ELR (cell line): ENCODE measurements at regions not wholly inside any gene's neighbourhood (a gene's known extent, or its start where the extent isn't known, plus 50 kb on each side); places are given as distances from the start of the nearest gene placed in this dataset.
A peak's percentile ranks its signal among the peaks of the same experiment; 100 is the strongest.

Experiments used
- DNase-seq: peaks from one replicate; pipeline ENCODE4 v3.0.0-alpha.2; 2015; ENCODE audit warnings: low read depth

- DNase-seq = no peak
These were observed 243.1 kb upstream of the ADGRB3 start for GRCh38 chr6:68391953-68392352.

GRCh38 chr6:68372991-68373390 is 262.1 kb upstream of the ADGRB3 start:
- no peak for DNase-seq

GRCh38 chr6:68368845-68369244 is 266.2 kb upstream of the ADGRB3 start:
- no peak for DNase-seq

GRCh38 chr6:68364271-68364805 is 270.7 kb upstream of the ADGRB3 start:
- DNase-seq = no peak

GRCh38 chr6:68343901-68344300 is 291.2 kb upstream of the ADGRB3 start:
- peak; percentile 50 for DNase-seq

- DNase-seq = no peak
These were observed 292.8 kb upstream of the ADGRB3 start for GRCh38 chr6:68342286-68342685.

- DNase-seq = no peak
These were observed 295.5 kb upstream of the ADGRB3 start for GRCh38 chr6:68339488-68340131.

- no peak for DNase-seq
These were observed 301.6 kb upstream of the ADGRB3 start for GRCh38 chr6:68333442-68333841.

GRCh38 chr6:68328156-68328555 is 306.9 kb upstream of the ADGRB3 start:
- DNase-seq = no peak

- no peak for DNase-seq
These were observed 308.3 kb upstream of the ADGRB3 start for GRCh38 chr6:68326762-68327161.

GRCh38 chr6:68317366-68317765 is 317.7 kb upstream of the ADGRB3 start:
- DNase-seq = peak; percentile 1

- peak; percentile 2 for DNase-seq
These were observed 321.2 kb upstream of the ADGRB3 start for GRCh38 chr6:68313911-68314310.

- DNase-seq = no peak
These were observed 327.8 kb upstream of the ADGRB3 start for GRCh38 chr6:68307301-68307700.

GRCh38 chr6:68296126-68296525 is 339.0 kb upstream of the ADGRB3 start:
- no peak for DNase-seq

- DNase-seq = no peak
These were observed 352.4 kb upstream of the ADGRB3 start for GRCh38 chr6:68282646-68283045.

GRCh38 chr6:68279793-68280557 is 355.1 kb upstream of the ADGRB3 start:
- DNase-seq = peak; percentile 1

GRCh38 chr6:68273297-68273696 is 361.8 kb upstream of the ADGRB3 start:
- DNase-seq = no peak

- no peak for DNase-seq
These were observed 378.7 kb upstream of the ADGRB3 start for GRCh38 chr6:68256391-68256790.

GRCh38 chr6:68252632-68253031 is 382.4 kb upstream of the ADGRB3 start:
- no peak for DNase-seq

- DNase-seq = no peak
These were observed 387.3 kb upstream of the ADGRB3 start for GRCh38 chr6:68247782-68248181.

- no peak for DNase-seq
These were observed 394.4 kb upstream of the ADGRB3 start for GRCh38 chr6:68240726-68241125.

GRCh38 chr6:68239034-68239433 is 396.0 kb upstream of the ADGRB3 start:
- DNase-seq = no peak

- peak; percentile 20 for DNase-seq
These were observed 396.9 kb upstream of the ADGRB3 start for GRCh38 chr6:68238097-68238601.
